Heart left ventricle (tissue), 16 donors: ENCODE measurements at regions not wholly inside any gene's neighbourhood (a gene's known extent, or its start where the extent isn't known, plus 50 kb on each side); places are given as distances from the start of the nearest gene placed in this dataset.

ENCODE experiments used
- ATAC-seq, 4 donors: fragments of 200-7000 bp; cut with Tn5 transposase; one replicate each; pipeline ENCODE4 v1.9.1; 2020 to 2022; ENCODE audit warnings: moderate library complexity in 4 of 4, mild to moderate bottlenecking in 3 of 4, moderate number of reproducible peaks in 1 of 4
- DNase-seq, 5 donors: peaks; one replicate each; pipeline ENCODE4 v3.0.0-alpha.2; 2020
- H3K27ac ChIP-seq, 12 donors: fragments of 200-600 bp; sonication (generic) in 4 of 12; one replicate each; pipeline versions ENCODE4 v1.5.0 to v1.8.0; 2016 to 2022; ENCODE audit warnings: mild to moderate bottlenecking in 2 of 12
- H3K27me3 ChIP-seq, 9 donors: fragments of 200-600 bp; sonication (generic) in 2 of 9; one replicate each; pipeline versions ENCODE4 v1.5.1 to v1.8.0; 2016 to 2022; ENCODE audit warnings: mild to moderate bottlenecking in 3 of 9
- H3K36me3 ChIP-seq, 9 donors: fragments of 200-600 bp; sonication (generic) in 2 of 9; one replicate each; pipeline versions ENCODE4 v1.5.0 to v1.8.0; 2018 to 2022; ENCODE audit warnings: mild to moderate bottlenecking in 2 of 9
- H3K4me1 ChIP-seq, 12 donors: fragments of 200-600 bp; sonication (generic) in 4 of 12; one replicate each; pipeline versions ENCODE4 v1.5.0 to v1.8.0; 2016 to 2022; ENCODE audit warnings: mild to moderate bottlenecking in 3 of 12
- H3K4me3 ChIP-seq, 12 donors: fragments of 200-600 bp; sonication (generic) in 4 of 12; one replicate each; pipeline versions ENCODE4 v1.5.0 to v1.8.0; 2017 to 2022; ENCODE audit warnings: mild to moderate bottlenecking in 9 of 12, moderate library complexity in 4 of 12
- H3K9me3 ChIP-seq, 12 donors: fragments of 200-600 bp; sonication (generic) in 4 of 12; one replicate each; pipeline versions ENCODE4 v1.5.0 to v1.8.0; 2016 to 2022; ENCODE audit warnings: mild to moderate bottlenecking in 1 of 12
- CTCF ChIP-seq, 12 donors: fragments of 200-600 bp; sonication (generic) in 4 of 12; IDR thresholded peaks; one replicate each; pipeline versions ENCODE4 v1.5.0 to v1.8.0; 2018 to 2022; ENCODE audit warnings: antibody characterized with exemption in 12 of 12, mild to moderate bottlenecking in 5 of 12
- POLR2A ChIP-seq, 2 donors: fragments of 450-650 bp; IDR thresholded peaks; one replicate each; pipeline ENCODE4 v1.6.1; 2017; ENCODE audit warnings: antibody characterized with exemption in 2 of 2, mild to moderate bottlenecking in 2 of 2, moderate library complexity in 2 of 2
- WGBS, 4 donors: extraction: QIAGEN DNeasy Blood & Tissue Kit in 2 of 4; methylation state at CpG; one replicate each; pipeline versions ENCODE4 v1.1.5 to v1.1.7; 2013 to 2018; 5-methylcytosine and 5-hydroxymethylcytosine counted together
- intact Hi-C, 10 donors: fragments of 100-400 bp; cut with DNase I; formaldehyde crosslinking; loops; one replicate each; pipeline versions ENCODE4 v1.11.1 to v1.14.2; 2022
- donor health status: ischemic (EF 13 %, LVEDD 7.1; RV severe dilation, severe dysfunction).
- donor health status: healthy with polysubstance abuse.
- donor health status: DM: no; HTN: yes; CAD: no.
- donor health status: DM: no; HTN: no; CAD: no.
- donor health status: ischemic (EF 25% LVEDD 6.9; RV normal size, moderate dysfunction).
- donor health status: ischemic (EF 25% LVEDD 5.7; RV mildly dilated, moderate dysfunction).
- donor health status: healthy.
- donor health status: DM: yes; HTN: yes; CAD: no.
- donor health status: ischemic (EF 35%, LVEDD 5.7; RV mildly dilated, moderate dysfunction).
- donor health status: nonischemic (EF 11% LVEDD 7.7; RV severe dilation, severe dysfunction).
- donor health status: DM: yes; HTN: yes; CAD: no.
- donor health status: PGD.
- donor health status: ischemic (EF 29% LVEDD 5.4; RV normal size, mild dysfunction).
- donor health status: nonischemic (EF 23%, LVEDD 6.1; RV moderate dilation, normal function).

GRCh38 chr21:32090956-32091355 lies 187.9 kb downstream of the MIS18A start:
- DNase-seq (no peak), ATAC-seq (no peak)
- intact Hi-C loops, result no loop called here
- H3K27me3 ChIP-seq, result no peaks in the 10 kb centered on the region
- TF ChIP-seq POLR2A (IDR thresholded peaks at IDR 0.05) (no peak), CTCF (IDR thresholded peaks at IDR 0.05) (no peak)
- peaks cover 0 to 6% (median 0%) of the 10 kb centered on the region in 12 donors for H3K4me1 ChIP-seq
- no peak overlapping the region for H3K27ac ChIP-seq
- no peaks in the 10 kb centered on the region for H3K36me3 ChIP-seq
- WGBS, 4 donors, result 84 to 98% (median 89%) methylated on average over 3 of the region's 3 CpGs
- H3K9me3 ChIP-seq, result no peaks in the 10 kb centered on the region
- no peak overlapping the region for H3K4me3 ChIP-seq

- DNase-seq, result no peak
- H3K4me3 ChIP-seq, result no peak overlapping the region
- peaks cover 0 to 4% (median 0%) of the 10 kb centered on the region in 12 donors for H3K4me1 ChIP-seq
- no peaks in the 10 kb centered on the region for H3K36me3 ChIP-seq
- ATAC-seq, result no peak
- no peak overlapping the region for H3K27ac ChIP-seq
- TF ChIP-seq CTCF (IDR thresholded peaks at IDR 0.05) (no peak), POLR2A (IDR thresholded peaks at IDR 0.05) (no peak)
- intact Hi-C loops, result loop anchor here in 1 of 10 donors (5.0 kb wide), 1 partner anchor 167 kb away; no protein-coding TSS in a partner anchor
- H3K27me3 ChIP-seq, result no peaks in the 10 kb centered on the region
- 39 to 51% (median 41%) methylated on average over 2 of the region's 2 CpGs for WGBS, 4 donors
- H3K9me3 ChIP-seq, result no peaks in the 10 kb centered on the region
These were observed 189.1 kb downstream of the MIS18A start for GRCh38 chr21:32089766-32090165.

- intact Hi-C loops, result loop anchor here in 1 of 10 donors (5.0 kb wide), 1 partner anchor 166 kb away; no protein-coding TSS in a partner anchor
- H3K27ac ChIP-seq, result no peak overlapping the region
- H3K9me3 ChIP-seq, result no peaks in the 10 kb centered on the region
- DNase-seq (no peak), ATAC-seq (no peak)
- no peaks in the 10 kb centered on the region for H3K27me3 ChIP-seq
- no peak overlapping the region for H3K4me3 ChIP-seq
- TF ChIP-seq POLR2A (IDR thresholded peaks at IDR 0.05), result no peak
- no peak for TF ChIP-seq CTCF (IDR thresholded peaks at IDR 0.05)
- no peaks in the 10 kb centered on the region for H3K4me1 ChIP-seq
- no peaks in the 10 kb centered on the region for H3K36me3 ChIP-seq
These were observed 190.4 kb downstream of the MIS18A start for GRCh38 chr21:32088471-32088870.

GRCh38 chr21:32087447-32087846 lies 191.4 kb downstream of the MIS18A start:
- no peaks in the 10 kb centered on the region for H3K36me3 ChIP-seq
- no peak overlapping the region for H3K4me3 ChIP-seq
- 28 to 76% (median 48%) methylated on average over 1 of the region's 1 CpG for WGBS, 4 donors
- intact Hi-C loops, result loop anchor here in 1 of 10 donors (5.0 kb wide), 1 partner anchor 165 kb away; no protein-coding TSS in a partner anchor
- no peaks in the 10 kb centered on the region for H3K9me3 ChIP-seq
- ATAC-seq (no peak), DNase-seq (no peak)
- no peaks in the 10 kb centered on the region for H3K27me3 ChIP-seq
- H3K4me1 ChIP-seq, result no peaks in the 10 kb centered on the region
- no peak overlapping the region for H3K27ac ChIP-seq
- TF ChIP-seq POLR2A (IDR thresholded peaks at IDR 0.05), result no peak
- no peak for TF ChIP-seq CTCF (IDR thresholded peaks at IDR 0.05)
